Activated B cell treated with CpG ODN at 0.5 μM for 24 hours (primary cell): ENCODE measurements at regions not wholly inside any gene's neighbourhood (a gene's known extent, or its start where the extent isn't known, plus 50 kb on each side); places are given as distances from the start of the nearest gene placed in this dataset.

ENCODE experiments used
- ATAC-seq: fragments of 200-7000 bp; cut with Tn5 transposase; one replicate; pipeline ENCODE4 v1.10.0; 2021; ENCODE audit warnings: low read depth, mild to moderate bottlenecking, moderate library complexity
- CTCF ChIA-PET: fragments of 350-600 bp; sonication (Branson Sonifier 250); formaldehyde crosslinking; loops from one replicate; lab custom pipeline; 2021; ENCODE audit warnings: antibody characterized with exemption; lab: Charles Lee
- POLR2A ChIA-PET: fragments of 350-600 bp; sonication (Branson Sonifier 250); formaldehyde crosslinking; loops from one replicate; lab custom pipeline; 2021; ENCODE audit warnings: antibody characterized with exemption; lab: Charles Lee
- DNase-seq: peaks from one replicate; pipeline ENCODE4 v3.0.0; 2022
- H3K27ac Mint-ChIP-seq: one replicate; pipeline ENCODE4 v1.8.0; 2020; ENCODE audit warnings: mixed read lengths
- H3K27me3 Mint-ChIP-seq: one replicate; pipeline ENCODE4 v1.8.0; 2021; ENCODE audit warnings: mixed read lengths
- H3K36me3 Mint-ChIP-seq: one replicate; pipeline ENCODE4 v1.8.0; 2021; ENCODE audit warnings: low read depth, mixed read lengths
- H3K4me1 Mint-ChIP-seq: one replicate; pipeline ENCODE4 v1.8.0; 2021; ENCODE audit warnings: mixed read lengths
- H3K4me3 Mint-ChIP-seq: one replicate; pipeline ENCODE4 v1.8.0; 2020; ENCODE audit warnings: mild to moderate bottlenecking, mixed read lengths
- H3K9me3 Mint-ChIP-seq: one replicate; pipeline ENCODE4 v1.8.0; 2020; ENCODE audit warnings: mixed read lengths
- CTCF ChIP-seq: fragments of 200-600 bp; IDR thresholded peaks from one replicate; pipeline ENCODE4 v1.8.0; 2022; ENCODE audit warnings: antibody characterized with exemption, mild to moderate bottlenecking
- intact Hi-C: fragments of 100-400 bp; cut with micrococcal nuclease; formaldehyde crosslinking; loops from one replicate; pipeline ENCODE4 v1.15.1; 2024

DNA sequence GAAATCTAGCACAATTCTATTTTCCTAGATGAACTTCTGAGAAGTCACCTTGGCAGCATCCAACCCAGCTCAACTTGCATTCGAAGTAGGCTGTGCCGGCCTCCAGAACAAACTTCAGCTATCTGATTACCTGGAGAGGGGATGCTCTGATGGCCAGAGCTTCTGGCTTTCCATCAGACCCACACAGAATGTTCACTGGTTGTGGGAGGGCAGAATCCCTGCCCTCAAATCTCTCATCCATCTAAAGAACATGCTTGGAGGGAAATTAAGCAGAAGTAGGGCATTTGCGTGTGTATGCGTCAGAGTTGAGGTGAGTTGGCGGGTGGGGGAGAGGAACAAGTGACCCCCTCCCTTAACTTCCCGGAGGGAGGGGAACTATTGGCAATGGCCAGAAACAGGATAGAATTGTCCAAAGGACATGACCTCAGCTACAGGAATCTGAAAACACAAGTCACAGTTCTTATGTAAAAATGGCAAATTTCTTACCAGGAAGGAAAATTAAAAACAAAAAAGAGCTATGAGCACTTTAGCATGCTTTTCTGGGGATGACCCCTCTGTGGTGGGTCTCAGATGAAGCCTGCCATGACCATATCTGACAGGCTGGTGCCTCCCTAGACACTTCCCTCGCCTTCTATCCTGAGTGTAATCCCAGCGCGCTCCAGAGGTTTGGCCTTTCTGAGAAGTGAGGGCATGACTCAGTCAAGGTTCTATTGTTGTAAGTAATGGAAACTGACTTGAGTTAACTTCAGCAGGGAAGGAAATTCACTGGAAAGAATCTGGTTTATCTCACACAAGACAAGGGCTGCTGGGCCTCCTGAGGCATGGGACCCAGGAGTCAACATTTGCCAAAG is 278.8 kb downstream of the RPS24 start:
- POLR2A ChIA-PET: no interaction called here
- TF ChIP-seq CTCF: no peak
- H3K36me3 Mint-ChIP-seq: no peaks in the 10 kb centered on the region
- ATAC-seq (no peak), DNase-seq (no peak)
- H3K4me3 Mint-ChIP-seq: no peak overlapping the region
- no peaks in the 10 kb centered on the region for H3K27me3 Mint-ChIP-seq
- CTCF ChIA-PET: interaction anchor here (0.8 kb wide), 1 partner anchor 81 kb away, joined by 3 read pairs; no protein-coding TSS in a partner anchor
- H3K4me1 Mint-ChIP-seq: no peaks in the 10 kb centered on the region
- no peaks in the 10 kb centered on the region for H3K9me3 Mint-ChIP-seq
- H3K27ac Mint-ChIP-seq: no peak overlapping the region
- intact Hi-C loops: no loop called here

DNA sequence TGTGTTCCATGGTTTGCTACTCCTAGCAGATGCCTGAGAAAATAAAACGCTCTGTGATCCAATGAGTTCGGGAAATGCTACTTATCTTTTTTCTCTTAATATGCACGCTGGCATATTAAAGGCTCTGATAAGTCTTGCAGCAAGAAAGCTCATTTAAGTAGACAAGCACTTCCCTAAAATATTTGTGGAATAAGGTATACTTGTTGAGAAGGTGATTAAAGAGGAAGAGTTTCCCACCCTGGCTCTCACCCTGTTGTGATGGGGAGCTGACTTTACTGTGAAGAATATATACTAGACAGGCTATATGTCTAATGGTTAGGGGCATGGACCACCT is 279.4 kb downstream of the RPS24 start:
- ATAC-seq: no peak
- no peak overlapping the region for H3K4me3 Mint-ChIP-seq
- POLR2A ChIA-PET: no interaction called here
- H3K27ac Mint-ChIP-seq: no peak overlapping the region
- no peak for TF ChIP-seq CTCF
- H3K36me3 Mint-ChIP-seq: no peaks in the 10 kb centered on the region
- DNase-seq: no peak
- H3K4me1 Mint-ChIP-seq: no peaks in the 10 kb centered on the region
- no peaks in the 10 kb centered on the region for H3K9me3 Mint-ChIP-seq
- intact Hi-C loops: no loop called here
- CTCF ChIA-PET: no interaction called here
- H3K27me3 Mint-ChIP-seq: no peaks in the 10 kb centered on the region

DNA sequence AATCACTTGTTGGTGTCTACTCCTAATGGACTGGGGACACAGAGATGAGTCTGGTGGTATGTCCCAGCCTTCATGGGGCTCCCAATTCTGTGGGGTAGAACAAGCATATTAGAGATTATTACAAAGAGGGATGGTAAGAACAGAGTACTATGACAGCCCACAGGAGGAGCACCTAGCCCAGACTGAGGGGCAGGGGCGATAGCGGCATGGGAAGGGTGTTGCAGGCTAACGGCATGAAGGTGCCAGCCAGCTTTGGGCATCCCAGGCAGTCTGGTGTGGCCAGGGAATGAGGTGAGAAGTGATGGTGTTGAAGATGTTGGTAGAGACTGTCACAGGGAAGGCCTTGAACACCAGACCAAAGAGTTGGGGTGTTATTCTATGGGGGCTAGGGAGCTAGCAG is 280.0 kb downstream of the RPS24 start:
- CTCF ChIA-PET: no interaction called here
- no peak overlapping the region for H3K4me3 Mint-ChIP-seq

GRCh38 chr10:78314651-78315050 is 281.0 kb downstream of the RPS24 start:
- DNase-seq: no peak
- no peak overlapping the region for H3K4me3 Mint-ChIP-seq
- no peaks in the 10 kb centered on the region for H3K27me3 Mint-ChIP-seq
- no peak overlapping the region for H3K27ac Mint-ChIP-seq
- no peak for TF ChIP-seq CTCF
- H3K36me3 Mint-ChIP-seq: no peaks in the 10 kb centered on the region
- H3K9me3 Mint-ChIP-seq: no peaks in the 10 kb centered on the region
- intact Hi-C loops: no loop called here
- POLR2A ChIA-PET: interaction anchor here (1.0 kb wide), 1 partner anchor 11 kb away, joined by 8 read pairs; no protein-coding TSS in a partner anchor
- CTCF ChIA-PET: no interaction called here
- no peak for ATAC-seq
- H3K4me1 Mint-ChIP-seq: no peaks in the 10 kb centered on the region

More for the DNA sequence above, 280.0 kb downstream of the RPS24 start:
- Mint-ChIP-seq H3K4me1 (no peaks in the 10 kb centered on the region), H3K9me3 (no peaks in the 10 kb centered on the region), H3K27me3 (no peaks in the 10 kb centered on the region), H3K36me3 (no peaks in the 10 kb centered on the region), H3K27ac (no peak overlapping the region)
- no peak for TF ChIP-seq CTCF
- DNase-seq (no peak), ATAC-seq (no peak)
- intact Hi-C loops: no loop called here
- POLR2A ChIA-PET: no interaction called here

- H3K36me3 Mint-ChIP-seq: no peaks in the 10 kb centered on the region
- no peak overlapping the region for H3K4me3 Mint-ChIP-seq
- DNase-seq: no peak
- CTCF ChIA-PET: no interaction called here
- TF ChIP-seq CTCF: no peak
- no peaks in the 10 kb centered on the region for H3K9me3 Mint-ChIP-seq
- no peak overlapping the region for H3K27ac Mint-ChIP-seq
- POLR2A ChIA-PET: no interaction called here
- no peak for ATAC-seq
- H3K27me3 Mint-ChIP-seq: no peaks in the 10 kb centered on the region
- intact Hi-C loops: no loop called here
- no peaks in the 10 kb centered on the region for H3K4me1 Mint-ChIP-seq
Observed at GRCh38 chr10:78316451-78316931, 282.8 kb downstream of the RPS24 start.
